GM10266 (cell line): ENCODE measurements at regions not wholly inside any gene's neighbourhood (a gene's known extent, or its start where the extent isn't known, plus 50 kb on each side); places are given as distances from the start of the nearest gene placed in this dataset.

ENCODE experiments used
- DNase-seq: peaks from one replicate; pipeline ENCODE4 v3.0.0; 2012; ENCODE audit errors: extremely low spot score
- TF ChIP-seq, protein P1 (sequence below): IDR thresholded peaks from 2 replicates; pipeline ENCODE4 v1.5.1; 2012; ENCODE audit warnings: mild to moderate bottlenecking, low read depth; ENCODE audit not compliant: control insufficient read depth, insufficient read depth; ENCODE audit errors: missing control alignments

DNA sequence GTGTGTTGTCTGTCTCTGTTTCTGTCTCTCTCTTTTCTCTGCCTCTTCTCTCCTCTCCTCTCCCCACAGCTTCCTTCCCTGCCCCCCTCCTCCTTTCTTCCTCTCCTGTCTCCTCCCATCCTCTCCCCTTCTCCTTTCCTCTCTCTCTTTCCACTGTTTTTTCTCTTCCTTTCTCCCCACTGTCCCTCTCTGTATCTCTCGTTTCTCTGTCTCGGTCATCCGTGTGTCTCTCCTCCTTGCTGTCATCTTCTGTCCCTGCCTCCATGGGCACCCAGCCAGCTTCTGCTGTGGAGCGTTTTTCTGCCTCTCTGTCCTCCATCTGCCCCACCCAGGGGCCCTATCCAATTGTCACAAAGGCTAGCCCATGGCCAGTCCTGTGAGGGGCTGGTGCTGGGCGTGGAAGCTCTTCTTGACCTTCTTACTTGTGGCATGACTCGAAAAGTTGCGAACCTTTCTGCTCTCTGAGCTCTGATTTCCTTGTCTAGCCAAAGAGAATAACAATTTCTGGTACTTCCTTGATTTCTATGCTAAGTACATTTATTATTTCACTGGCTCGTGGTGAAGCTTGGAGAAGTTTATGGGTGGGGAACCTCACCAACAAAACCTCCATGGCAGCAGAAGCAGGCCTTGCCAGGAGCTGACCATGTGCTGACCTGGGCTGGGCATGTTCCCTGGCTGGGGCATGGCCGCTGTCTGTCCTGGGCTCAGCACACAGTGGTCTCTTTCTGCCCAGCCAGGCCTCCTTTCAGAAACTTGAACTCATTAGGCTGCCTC is 69.3 kb downstream of the CEBPB start:
- DNase-seq: no peak
- TF ChIP-seq, protein P1, sequence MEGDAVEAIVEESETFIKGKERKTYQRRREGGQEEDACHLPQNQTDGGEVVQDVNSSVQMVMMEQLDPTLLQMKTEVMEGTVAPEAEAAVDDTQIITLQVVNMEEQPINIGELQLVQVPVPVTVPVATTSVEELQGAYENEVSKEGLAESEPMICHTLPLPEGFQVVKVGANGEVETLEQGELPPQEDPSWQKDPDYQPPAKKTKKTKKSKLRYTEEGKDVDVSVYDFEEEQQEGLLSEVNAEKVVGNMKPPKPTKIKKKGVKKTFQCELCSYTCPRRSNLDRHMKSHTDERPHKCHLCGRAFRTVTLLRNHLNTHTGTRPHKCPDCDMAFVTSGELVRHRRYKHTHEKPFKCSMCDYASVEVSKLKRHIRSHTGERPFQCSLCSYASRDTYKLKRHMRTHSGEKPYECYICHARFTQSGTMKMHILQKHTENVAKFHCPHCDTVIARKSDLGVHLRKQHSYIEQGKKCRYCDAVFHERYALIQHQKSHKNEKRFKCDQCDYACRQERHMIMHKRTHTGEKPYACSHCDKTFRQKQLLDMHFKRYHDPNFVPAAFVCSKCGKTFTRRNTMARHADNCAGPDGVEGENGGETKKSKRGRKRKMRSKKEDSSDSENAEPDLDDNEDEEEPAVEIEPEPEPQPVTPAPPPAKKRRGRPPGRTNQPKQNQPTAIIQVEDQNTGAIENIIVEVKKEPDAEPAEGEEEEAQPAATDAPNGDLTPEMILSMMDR: no peak

DNA sequence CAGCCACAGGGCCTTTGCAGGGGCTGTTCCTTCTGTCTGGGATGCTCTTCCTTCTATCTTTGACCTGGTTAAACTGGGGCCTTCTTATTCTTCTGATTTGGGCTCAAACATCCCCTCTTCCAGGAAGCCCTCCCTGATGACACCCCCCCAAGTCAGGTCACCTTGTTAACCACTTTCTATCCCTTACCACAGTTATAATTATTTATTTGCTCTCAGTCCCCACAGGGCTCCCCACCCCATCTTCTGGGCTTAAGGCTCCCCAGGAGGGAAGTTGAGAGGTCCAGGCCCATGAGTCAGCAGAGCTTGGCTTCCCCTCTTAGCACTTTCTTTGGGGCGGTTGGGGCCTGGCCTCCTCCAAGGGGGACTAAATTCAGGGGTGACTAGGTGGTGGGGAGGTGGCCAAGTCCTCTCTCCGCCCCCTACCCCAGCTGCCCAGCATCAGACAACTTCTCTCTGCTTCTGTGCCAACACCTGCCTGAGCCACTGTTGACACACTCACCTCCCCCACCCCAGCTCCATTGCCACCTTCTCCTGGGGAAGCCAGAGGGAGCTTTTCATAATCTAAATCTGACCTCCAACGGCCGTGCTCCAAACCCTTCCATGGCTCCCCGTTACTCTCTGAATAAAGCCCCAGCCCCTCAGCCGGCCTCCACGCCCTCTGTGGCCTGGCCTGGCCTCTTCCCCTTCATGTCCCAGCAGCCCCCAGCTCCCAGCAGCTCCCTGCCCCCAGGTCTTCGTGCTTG is 70.0 kb downstream of the CEBPB start:
- TF ChIP-seq, protein P1: no peak
- no peak for DNase-seq

DNA sequence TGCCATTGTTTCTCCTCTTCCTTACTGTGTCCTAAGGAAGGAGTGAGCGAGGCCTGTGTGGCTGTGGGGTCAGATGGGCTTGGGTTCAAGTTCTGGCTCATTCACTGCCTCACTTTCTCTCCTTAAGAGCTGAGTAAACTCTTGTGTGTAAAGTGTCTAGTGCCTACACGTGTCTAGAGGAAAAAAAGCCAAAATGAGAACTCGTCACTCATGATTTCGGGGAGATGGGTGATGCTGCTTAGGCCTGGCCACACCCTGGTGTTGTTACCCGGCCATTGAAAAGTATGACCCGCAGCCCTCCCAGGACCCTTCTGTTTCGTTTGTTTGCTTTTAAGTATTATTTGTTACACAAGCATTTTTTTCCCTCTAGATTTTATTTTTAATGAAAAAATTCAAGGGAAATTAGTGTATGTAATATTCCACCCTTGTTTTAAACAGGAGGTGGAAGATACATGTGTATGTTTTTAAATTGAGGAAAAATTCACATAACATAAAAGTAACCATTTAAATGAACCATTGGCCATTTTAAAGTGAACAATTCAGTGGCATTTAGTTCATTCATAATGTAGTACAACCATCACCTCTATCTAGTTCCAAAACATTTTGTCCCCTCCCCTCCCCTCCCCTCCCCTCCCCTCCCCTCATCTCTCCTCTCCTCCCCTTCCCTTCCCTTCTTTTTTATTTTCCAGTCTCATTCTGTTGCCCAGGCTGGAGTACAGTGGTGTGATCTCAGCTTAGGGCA is 71.0 kb downstream of the CEBPB start:
- DNase-seq: no peak
- TF ChIP-seq, protein P1: no peak

DNA sequence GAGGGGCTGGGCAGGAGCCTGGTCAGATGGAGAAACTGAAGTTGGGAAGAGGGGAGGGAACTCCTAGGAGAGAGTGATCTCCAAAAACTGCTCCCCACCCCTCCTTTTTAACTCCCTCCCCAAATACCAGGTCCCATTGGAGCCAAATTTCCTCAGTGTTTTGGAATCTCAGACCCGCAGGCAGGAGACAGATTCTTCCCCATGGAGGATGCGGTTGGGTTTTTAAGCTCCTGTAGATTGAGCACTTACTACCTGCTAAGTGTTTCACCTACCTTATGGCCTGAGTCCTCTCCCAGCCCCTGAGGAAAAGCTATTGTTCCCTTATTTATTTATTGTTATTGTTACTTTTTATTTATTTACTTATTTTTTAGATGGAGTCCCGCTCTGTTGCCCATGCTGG is 73.2 kb downstream of the CEBPB start:
- TF ChIP-seq, protein P1: no peak

DNA sequence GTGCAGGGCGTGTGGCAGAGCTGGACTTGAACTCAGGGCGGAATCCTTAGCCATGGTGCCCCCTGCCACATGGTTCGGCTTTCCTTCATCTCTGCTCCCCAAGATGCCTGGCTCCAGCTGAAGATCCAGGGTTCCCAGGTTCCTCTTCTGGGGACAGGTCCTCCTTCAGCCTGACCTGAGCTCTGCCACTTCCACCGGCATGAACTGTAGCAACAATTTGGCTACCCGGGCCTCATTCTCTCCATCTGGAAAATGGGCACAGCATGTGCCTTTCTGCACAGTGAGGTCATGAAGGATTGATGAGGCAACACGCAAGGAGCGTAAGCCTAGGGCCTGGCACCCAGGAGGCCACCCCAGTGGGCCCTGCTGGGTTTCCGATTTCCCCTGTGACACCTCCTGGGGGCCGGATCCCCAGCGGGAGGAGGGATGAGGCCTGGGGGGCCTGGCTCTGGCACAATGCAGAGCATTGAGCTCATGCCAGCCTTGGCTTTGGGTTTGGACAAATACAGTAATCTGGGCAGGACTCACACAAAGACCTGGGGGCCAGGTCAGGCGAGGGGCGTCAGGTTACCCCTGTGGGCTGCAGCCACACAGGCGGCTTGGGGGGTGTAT is 74.0 kb downstream of the CEBPB start:
- DNase-seq: no peak
- TF ChIP-seq, protein P1: no peak

More for the DNA sequence above, 73.2 kb downstream of the CEBPB start:
- DNase-seq: no peak

DNA sequence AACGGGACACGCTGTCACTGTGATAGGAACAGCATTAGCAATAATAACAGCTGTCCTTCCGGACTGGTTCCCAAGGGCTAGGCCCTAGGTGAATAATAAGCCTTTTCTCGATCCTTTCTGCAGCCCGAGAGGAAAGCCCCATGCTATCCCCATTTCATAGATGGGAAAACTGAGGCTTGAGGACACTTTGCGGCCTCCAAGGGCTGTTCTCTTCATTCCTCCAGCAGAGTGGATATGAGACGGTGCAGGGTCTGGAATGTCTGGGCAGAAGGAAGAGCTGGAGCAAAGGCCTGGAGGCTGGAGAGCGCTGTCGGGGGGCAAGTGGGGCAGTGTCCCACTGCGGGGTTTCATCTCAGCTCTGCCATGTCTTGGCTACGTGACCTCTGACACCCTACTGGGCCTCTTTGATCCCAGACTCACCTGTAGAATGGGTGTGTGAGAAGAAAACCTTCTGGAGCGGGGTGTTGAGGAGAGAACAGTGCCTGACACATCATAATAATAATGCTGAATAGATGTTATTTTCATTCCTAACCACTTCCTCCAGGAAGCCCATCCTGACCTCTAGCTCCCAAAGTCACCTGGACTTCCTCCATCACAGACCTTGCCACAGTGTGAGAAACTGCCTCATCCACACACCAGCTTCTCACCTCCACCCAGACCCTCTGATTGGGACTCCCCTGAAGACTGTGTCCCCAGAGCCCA is 74.8 kb downstream of the CEBPB start:
- TF ChIP-seq, protein P1: no peak

More for the DNA sequence above, 74.8 kb downstream of the CEBPB start:
- no peak for DNase-seq
